GM23338 (cell line): ENCODE measurements at regions not wholly inside any gene's neighbourhood (a gene's known extent, or its start where the extent isn't known, plus 50 kb on each side); places are given as distances from the start of the nearest gene placed in this dataset.

Experiments used
- ATAC-seq: fragments of 200-7000 bp; cut with Tn5 transposase; 3 replicates; pipeline ENCODE4 v1.9.1; 2020
- DNase-seq: peaks from one replicate; pipeline ENCODE4 v3.0.0-alpha.2; 2015; ENCODE audit warnings: low spot score
- H2AFZ ChIP-seq: fragments of 200-600 bp; sonication (generic); 2 replicates; pipeline ENCODE4 v1.8.0; 2016; ENCODE audit warnings: antibody characterized with exemption, mild to moderate bottlenecking, moderate library complexity
- H3F3A ChIP-seq: fragments of 200-600 bp; sonication (generic); replicated peaks from 2 replicates; pipeline ENCODE4 v1.8.0; 2017; ENCODE audit warnings: antibody characterized with exemption, mixed run types, low read depth
- H3K27ac ChIP-seq: fragments of 200-600 bp; sonication (generic); 2 replicates; pipeline ENCODE4 v1.6.1; 2016; ENCODE audit warnings: low read depth
- H3K27me3 ChIP-seq: fragments of 200-600 bp; sonication (generic); 2 replicates; pipeline ENCODE4 v1.8.0; 2016; ENCODE audit warnings: mild to moderate bottlenecking, mixed run types, moderate library complexity; ENCODE audit not compliant: insufficient read depth
- H3K36me3 ChIP-seq: fragments of 200-600 bp; sonication (generic); 2 replicates; pipeline ENCODE4 v1.8.0; 2016; ENCODE audit warnings: mild to moderate bottlenecking; ENCODE audit not compliant: insufficient read depth
- H3K4me1 ChIP-seq: fragments of 200-600 bp; sonication (generic); 2 replicates; pipeline ENCODE4 v1.8.0; 2016; ENCODE audit warnings: mild to moderate bottlenecking, moderate library complexity; ENCODE audit not compliant: insufficient read depth
- H3K4me2 ChIP-seq: fragments of 200-600 bp; sonication (generic); 2 replicates; pipeline ENCODE4 v1.7.1; 2017; ENCODE audit warnings: mixed run types
- H3K4me3 ChIP-seq: fragments of 200-600 bp; sonication (generic); 2 replicates; pipeline ENCODE4 v1.6.1; 2016; ENCODE audit warnings: mixed run types
- H3K79me2 ChIP-seq: fragments of 200-600 bp; sonication (generic); replicated peaks from 2 replicates; pipeline ENCODE4 v1.8.0; 2017; ENCODE audit warnings: mild to moderate bottlenecking; ENCODE audit not compliant: insufficient read depth
- H3K9me2 ChIP-seq: fragments of 200-600 bp; sonication (generic); 2 replicates; pipeline ENCODE4 v1.8.0; 2017; ENCODE audit not compliant: insufficient read depth
- H4K20me1 ChIP-seq: fragments of 200-600 bp; sonication (generic); replicated peaks from 2 replicates; pipeline ENCODE4 v1.8.0; 2017; ENCODE audit warnings: mild to moderate bottlenecking; ENCODE audit not compliant: insufficient read depth
- H3K27ac Mint-ChIP-seq: 2 replicates; pipeline ENCODE4 v1.8.0; 2020; ENCODE audit warnings: inconsistent platforms, mild to moderate bottlenecking, moderate library complexity, mixed read lengths
- H3K27me3 Mint-ChIP-seq: 3 replicates; pipeline ENCODE4 v1.8.0; 2022; ENCODE audit warnings: low read depth, mild to moderate bottlenecking, moderate library complexity, mixed read lengths, inconsistent platforms; ENCODE audit not compliant: insufficient read depth, poor library complexity
- H3K36me3 Mint-ChIP-seq: 3 replicates; pipeline ENCODE4 v1.8.0; 2021; ENCODE audit warnings: low read depth, mild to moderate bottlenecking, inconsistent platforms, moderate library complexity, mixed read lengths
- H3K4me1 Mint-ChIP-seq: 3 replicates; pipeline ENCODE4 v1.8.0; 2020; ENCODE audit warnings: mild to moderate bottlenecking, inconsistent platforms, mixed read lengths
- H3K4me3 Mint-ChIP-seq: 3 replicates; pipeline ENCODE4 v1.8.0; 2021; ENCODE audit warnings: moderate library complexity, mild to moderate bottlenecking, inconsistent platforms, mixed read lengths
- H3K9me3 Mint-ChIP-seq: 3 replicates; pipeline ENCODE4 v1.8.0; 2020; ENCODE audit warnings: moderate library complexity, mild to moderate bottlenecking, inconsistent platforms, mixed read lengths
- CREB1 ChIP-seq: fragments of 250-450 bp; sonication (Bioruptor Pico); IDR thresholded peaks from 2 replicates; pipeline ENCODE4 v1.5.0; 2020; ENCODE audit warnings: low read depth, mild to moderate bottlenecking, moderate library complexity
- ETS1 ChIP-seq: IDR thresholded peaks from 2 replicates; pipeline ENCODE4 v1.6.1; 2016; ENCODE audit warnings: antibody characterized with exemption
- EZH2 ChIP-seq: fragments of 200-600 bp; sonication (generic); IDR thresholded peaks from one replicate; pipeline ENCODE4 v1.8.0; 2017; ENCODE audit warnings: antibody characterized with exemption, mild to moderate bottlenecking, low read depth; ENCODE audit not compliant: unreplicated experiment
- EZH2phosphoT487 ChIP-seq: fragments of 200-600 bp; sonication (generic); IDR thresholded peaks from one replicate; pipeline ENCODE4 v1.8.1; 2018; ENCODE audit warnings: antibody characterized with exemption; ENCODE audit not compliant: unreplicated experiment
- JUNB ChIP-seq: IDR thresholded peaks from one replicate; pipeline ENCODE4 v1.6.1; 2016; ENCODE audit warnings: antibody characterized with exemption; ENCODE audit not compliant: unreplicated experiment
- NANOG ChIP-seq: IDR thresholded peaks from 2 replicates; pipeline ENCODE4 v1.6.1; 2016; ENCODE audit warnings: antibody characterized with exemption, borderline replicate concordance
- POLR2AphosphoS5 ChIP-seq: IDR thresholded peaks from 2 replicates; pipeline ENCODE4 v1.6.1; 2016; ENCODE audit warnings: antibody characterized with exemption, low read depth
- STAT1 ChIP-seq: IDR thresholded peaks from one replicate; pipeline ENCODE4 v1.6.1; 2016; ENCODE audit warnings: antibody characterized with exemption; ENCODE audit not compliant: unreplicated experiment
- ZNF114 ChIP-seq: fragments of 250-450 bp; sonication (Bioruptor Pico); IDR thresholded peaks from 2 replicates; pipeline ENCODE4 v1.5.0; 2020; ENCODE audit warnings: mild to moderate bottlenecking, moderate library complexity
- ZNF331 ChIP-seq: fragments of 250-450 bp; sonication (Bioruptor Pico); IDR thresholded peaks from 2 replicates; pipeline ENCODE4 v1.5.0; 2020; ENCODE audit warnings: low read depth, mild to moderate bottlenecking, moderate library complexity
- TF ChIP-seq, protein P1 (sequence below), 2 experiments: fragments of 200-600 bp in 1 of 2; sonication (generic) in 1 of 2; conservative IDR thresholded peaks; 2 replicates each; pipeline versions ENCODE4 v1.5.1 to v1.6.1; 2016 to 2017; ENCODE audit warnings: antibody characterized with exemption in 2 of 2, low read depth in 2 of 2, mild to moderate bottlenecking in 2 of 2, moderate library complexity in 1 of 2

DNA sequence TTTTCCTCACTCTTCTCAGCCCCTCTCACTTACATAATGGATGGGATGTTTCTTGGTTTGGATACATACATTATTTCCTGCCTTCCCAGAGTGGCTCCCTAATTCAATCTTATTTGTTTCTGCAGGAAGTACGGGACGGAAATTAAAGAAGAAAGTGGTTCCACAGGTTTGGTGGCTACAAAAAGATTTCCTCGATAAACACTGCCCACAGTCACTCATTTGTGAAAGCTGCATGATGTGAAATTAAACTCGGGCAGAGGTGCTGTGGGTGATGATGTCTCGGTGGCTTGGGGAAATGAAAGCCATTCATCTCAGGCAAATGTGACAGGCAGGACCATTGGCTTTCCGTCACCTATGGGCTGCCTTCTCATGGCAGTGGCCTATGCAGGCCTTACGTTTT lies 119.5 kb upstream of the KCNG1 start (continued):
- TF ChIP-seq ETS1: no peak
- TF ChIP-seq EZH2: no peak
- TF ChIP-seq EZH2phosphoT487: no peak
- no peak for TF ChIP-seq JUNB
- TF ChIP-seq, protein P1, sequence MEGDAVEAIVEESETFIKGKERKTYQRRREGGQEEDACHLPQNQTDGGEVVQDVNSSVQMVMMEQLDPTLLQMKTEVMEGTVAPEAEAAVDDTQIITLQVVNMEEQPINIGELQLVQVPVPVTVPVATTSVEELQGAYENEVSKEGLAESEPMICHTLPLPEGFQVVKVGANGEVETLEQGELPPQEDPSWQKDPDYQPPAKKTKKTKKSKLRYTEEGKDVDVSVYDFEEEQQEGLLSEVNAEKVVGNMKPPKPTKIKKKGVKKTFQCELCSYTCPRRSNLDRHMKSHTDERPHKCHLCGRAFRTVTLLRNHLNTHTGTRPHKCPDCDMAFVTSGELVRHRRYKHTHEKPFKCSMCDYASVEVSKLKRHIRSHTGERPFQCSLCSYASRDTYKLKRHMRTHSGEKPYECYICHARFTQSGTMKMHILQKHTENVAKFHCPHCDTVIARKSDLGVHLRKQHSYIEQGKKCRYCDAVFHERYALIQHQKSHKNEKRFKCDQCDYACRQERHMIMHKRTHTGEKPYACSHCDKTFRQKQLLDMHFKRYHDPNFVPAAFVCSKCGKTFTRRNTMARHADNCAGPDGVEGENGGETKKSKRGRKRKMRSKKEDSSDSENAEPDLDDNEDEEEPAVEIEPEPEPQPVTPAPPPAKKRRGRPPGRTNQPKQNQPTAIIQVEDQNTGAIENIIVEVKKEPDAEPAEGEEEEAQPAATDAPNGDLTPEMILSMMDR (conservative IDR thresholded peaks at IDR 0.05; ENCODE audit: low read depth in 2 of 2): no peak
- TF ChIP-seq ZNF331 (CRISPR knock-in tag): no peak
- no peak for TF ChIP-seq ZNF114
- TF ChIP-seq CREB1 (CRISPR knock-in tag): no peak

DNA sequence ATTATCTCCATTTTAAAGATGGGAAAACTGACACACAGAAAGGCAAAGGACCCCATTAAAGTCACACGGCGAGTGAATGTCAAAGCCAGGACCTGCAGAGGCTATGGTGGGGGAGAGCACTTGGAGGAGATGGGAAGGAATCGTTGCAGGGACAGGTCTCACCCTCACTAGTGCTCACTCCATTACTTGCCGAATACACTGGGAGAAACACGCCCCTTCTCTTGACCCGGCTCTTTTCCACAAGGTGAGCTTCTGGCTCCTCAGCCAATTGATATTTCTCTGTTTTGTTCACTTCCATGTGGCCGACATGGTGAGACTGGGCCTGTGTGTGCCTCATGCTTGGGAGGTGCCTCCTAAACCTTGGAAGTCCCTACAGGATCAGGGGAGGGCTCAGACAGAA lies 117.8 kb upstream of the KCNG1 start:
- no peak for DNase-seq
- H4K20me1 ChIP-seq: no peaks in the 10 kb centered on the region
- TF ChIP-seq, protein P1 (conservative IDR thresholded peaks at IDR 0.05; ENCODE audit: low read depth in 2 of 2): no peak
- no peak for ATAC-seq
- no peaks in the 10 kb centered on the region for H3F3A ChIP-seq
- H3K27ac ChIP-seq: no peak overlapping the region
- no peaks in the 10 kb centered on the region for H3K27me3 ChIP-seq
- no peak overlapping the region for H3K4me3 Mint-ChIP-seq
- no peaks in the 10 kb centered on the region for H3K36me3 Mint-ChIP-seq
- no peak overlapping the region for H3K4me2 ChIP-seq
- H3K4me1 Mint-ChIP-seq: no peaks in the 10 kb centered on the region
- H3K79me2 ChIP-seq: no peaks in the 10 kb centered on the region
- no peaks in the 10 kb centered on the region for H3K4me1 ChIP-seq
- H3K9me3 Mint-ChIP-seq: 0 out of 3 replicates have a peak, but pooled peaks cover 2% of the 10 kb centered on the region
- no peaks in the 10 kb centered on the region for H3K9me2 ChIP-seq
- H3K36me3 ChIP-seq: no peaks in the 10 kb centered on the region
- peaks cover 2% of the 10 kb centered on the region for H3K27me3 Mint-ChIP-seq
- no peak overlapping the region for H3K27ac Mint-ChIP-seq
- H2AFZ ChIP-seq: no peak overlapping the region
- no peak overlapping the region for H3K4me3 ChIP-seq

DNA sequence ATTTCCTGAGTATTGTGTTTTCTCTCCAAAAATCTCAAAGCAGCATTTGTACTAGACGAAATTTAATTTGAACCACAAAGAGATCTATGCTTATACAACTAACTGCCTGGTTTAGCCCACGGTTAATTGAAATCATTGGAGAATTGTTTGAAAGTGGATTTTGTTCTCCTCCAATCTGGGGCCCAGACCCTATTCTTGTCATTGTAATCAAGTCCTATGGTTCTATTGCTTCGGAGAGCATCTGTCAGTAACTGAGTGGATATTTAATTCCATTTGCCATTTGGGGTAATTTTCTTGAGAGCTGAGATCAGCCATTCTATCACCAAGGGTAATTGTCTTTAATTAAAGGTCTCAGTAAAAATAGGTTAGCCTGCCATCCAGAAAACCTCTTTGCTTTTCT lies 117.0 kb upstream of the KCNG1 start:
- no peak overlapping the region for H3K4me3 Mint-ChIP-seq
- Histone ChIP-seq H3K79me2 (no peaks in the 10 kb centered on the region), H3K27ac (no peak overlapping the region), H3K4me1 (no peaks in the 10 kb centered on the region), H3K36me3 (no peaks in the 10 kb centered on the region), H3F3A (no peaks in the 10 kb centered on the region), H2AFZ (no peak overlapping the region), H3K27me3 (no peaks in the 10 kb centered on the region), H3K4me2 (no peak overlapping the region), H4K20me1 (no peaks in the 10 kb centered on the region), H3K4me3 (no peak overlapping the region), H3K9me2 (no peaks in the 10 kb centered on the region)
- DNase-seq (no peak), ATAC-seq (no peak)
- H3K4me1 Mint-ChIP-seq: no peaks in the 10 kb centered on the region
- no peak overlapping the region for H3K27ac Mint-ChIP-seq
- H3K27me3 Mint-ChIP-seq: peaks cover 2% of the 10 kb centered on the region
- H3K9me3 Mint-ChIP-seq: no peaks in the 10 kb centered on the region
- no peaks in the 10 kb centered on the region for H3K36me3 Mint-ChIP-seq
- TF ChIP-seq CREB1 (CRISPR knock-in tag): no peak
- TF ChIP-seq JUNB: no peak
- no peak for TF ChIP-seq NANOG
- no peak for TF ChIP-seq STAT1
- TF ChIP-seq, protein P1 (conservative IDR thresholded peaks at IDR 0.05; ENCODE audit: low read depth in 2 of 2): no peak
- TF ChIP-seq EZH2phosphoT487: no peak
- TF ChIP-seq ETS1: no peak
- no peak for TF ChIP-seq POLR2AphosphoS5
- TF ChIP-seq ZNF331 (CRISPR knock-in tag): no peak
- TF ChIP-seq ZNF114: no peak
